ENCODE measurements at regions not wholly inside any gene's neighbourhood (a gene's known extent, or its start where the extent isn't known, plus 50 kb on each side); places are given as distances from the start of the nearest gene placed in this dataset.
A peak's percentile ranks its signal among the peaks of the same experiment; 100 is the strongest.

DNA sequence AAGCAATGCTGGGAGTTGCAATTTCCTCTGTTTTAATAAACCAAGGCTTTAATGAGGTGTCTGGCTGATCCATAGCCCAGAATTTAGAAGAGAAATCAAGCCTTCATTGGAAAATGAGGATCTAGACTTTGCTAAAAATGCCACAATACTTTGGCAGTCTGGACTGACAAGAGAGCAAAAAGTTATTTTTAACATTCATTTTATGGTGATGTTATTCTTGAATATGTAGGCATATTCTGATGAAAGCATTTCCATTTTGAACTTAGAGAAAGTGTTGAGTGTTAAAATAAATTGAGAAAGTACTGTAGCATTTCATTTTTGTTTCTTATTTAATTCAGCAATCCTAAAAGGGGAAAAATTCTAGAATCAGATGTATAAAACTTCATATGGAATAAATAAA lies 151.8 kb upstream of the HNMT start:
- TF ChIP-seq, protein P1, sequence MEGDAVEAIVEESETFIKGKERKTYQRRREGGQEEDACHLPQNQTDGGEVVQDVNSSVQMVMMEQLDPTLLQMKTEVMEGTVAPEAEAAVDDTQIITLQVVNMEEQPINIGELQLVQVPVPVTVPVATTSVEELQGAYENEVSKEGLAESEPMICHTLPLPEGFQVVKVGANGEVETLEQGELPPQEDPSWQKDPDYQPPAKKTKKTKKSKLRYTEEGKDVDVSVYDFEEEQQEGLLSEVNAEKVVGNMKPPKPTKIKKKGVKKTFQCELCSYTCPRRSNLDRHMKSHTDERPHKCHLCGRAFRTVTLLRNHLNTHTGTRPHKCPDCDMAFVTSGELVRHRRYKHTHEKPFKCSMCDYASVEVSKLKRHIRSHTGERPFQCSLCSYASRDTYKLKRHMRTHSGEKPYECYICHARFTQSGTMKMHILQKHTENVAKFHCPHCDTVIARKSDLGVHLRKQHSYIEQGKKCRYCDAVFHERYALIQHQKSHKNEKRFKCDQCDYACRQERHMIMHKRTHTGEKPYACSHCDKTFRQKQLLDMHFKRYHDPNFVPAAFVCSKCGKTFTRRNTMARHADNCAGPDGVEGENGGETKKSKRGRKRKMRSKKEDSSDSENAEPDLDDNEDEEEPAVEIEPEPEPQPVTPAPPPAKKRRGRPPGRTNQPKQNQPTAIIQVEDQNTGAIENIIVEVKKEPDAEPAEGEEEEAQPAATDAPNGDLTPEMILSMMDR (IDR thresholded peaks at IDR 0.05; ENCODE audit: extremely low read depth, insufficient read depth, missing control alignments), result no peak
- no peak for DNase-seq (ENCODE audit: low spot score)
- in situ Hi-C loops (cut with MboI; ENCODE audit: low pct_unique_long_range_greater_than_20kb, low sequenced_read_pairs, unreplicated experiment), result no loop called here

DNA sequence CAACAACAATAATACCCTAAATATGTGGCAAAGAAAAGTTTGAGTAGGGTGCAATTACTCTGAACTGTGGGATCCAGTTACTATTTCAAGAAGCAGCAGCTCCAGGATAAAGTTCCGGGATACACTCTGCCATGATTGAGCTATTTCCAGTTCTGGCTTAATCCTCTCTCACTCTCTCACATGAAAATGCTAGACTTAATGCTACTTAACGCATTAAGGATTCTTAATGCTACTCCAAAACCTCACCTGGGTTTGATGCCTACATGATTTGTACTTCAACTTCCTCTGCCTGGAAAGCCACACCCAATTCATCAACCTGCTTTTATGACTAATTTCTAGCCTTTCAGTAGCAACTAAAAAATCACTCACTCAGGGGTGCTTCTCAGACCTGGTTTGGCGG lies 151.1 kb upstream of the HNMT start:
- in situ Hi-C loops (cut with MboI; ENCODE audit: low pct_unique_long_range_greater_than_20kb, low sequenced_read_pairs, unreplicated experiment), result no loop called here
- TF ChIP-seq, protein P1 (IDR thresholded peaks at IDR 0.05; ENCODE audit: extremely low read depth, insufficient read depth, missing control alignments), result no peak

DNA sequence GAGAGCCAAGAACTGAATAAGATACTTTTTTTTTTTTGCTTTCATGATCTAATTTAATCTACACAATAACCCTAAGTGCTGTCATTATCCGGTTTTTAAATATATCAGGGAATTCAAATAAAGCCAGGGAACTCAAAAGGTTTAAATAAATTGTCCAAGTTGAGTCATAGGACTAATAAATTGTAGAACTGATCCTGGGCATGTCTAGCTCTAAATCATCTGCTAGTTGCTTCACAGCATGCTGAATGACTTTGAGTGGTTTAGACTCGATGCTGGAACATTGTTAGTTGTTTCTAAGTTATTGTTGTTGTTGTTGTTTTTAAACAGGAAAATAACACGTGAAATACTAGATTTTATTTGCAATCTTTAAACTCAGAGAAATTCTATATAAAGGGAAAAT lies 147.2 kb upstream of the HNMT start:
- TF ChIP-seq, protein P1 (IDR thresholded peaks at IDR 0.05; ENCODE audit: extremely low read depth, insufficient read depth, missing control alignments), result no peak
- no peak for DNase-seq (ENCODE audit: low spot score)
- in situ Hi-C loops (cut with MboI; ENCODE audit: low pct_unique_long_range_greater_than_20kb, low sequenced_read_pairs, unreplicated experiment), result no loop called here

More for the DNA sequence above, 151.1 kb upstream of the HNMT start:
- DNase-seq (ENCODE audit: low spot score), result no peak

DNA sequence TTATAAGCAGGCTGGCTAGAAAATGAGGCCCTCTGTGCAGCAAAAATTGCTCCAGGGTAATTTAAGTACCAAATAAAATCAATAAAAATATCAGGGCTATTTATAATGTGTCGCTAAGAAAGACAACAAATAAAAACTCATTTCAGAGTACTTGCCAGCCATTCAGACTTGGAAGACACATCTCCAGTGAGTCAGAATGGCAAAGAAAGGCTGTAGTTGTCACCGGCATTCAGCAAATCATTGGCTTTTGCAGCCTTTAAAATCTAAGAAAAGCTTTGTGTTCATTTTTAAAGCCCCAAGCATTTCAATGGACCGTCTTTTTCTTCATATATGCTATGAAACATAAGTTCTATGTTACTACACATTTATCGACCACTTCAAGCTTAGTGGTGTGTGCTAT lies 141.1 kb upstream of the HNMT start:
- in situ Hi-C loops (cut with MboI; ENCODE audit: low pct_unique_long_range_greater_than_20kb, low sequenced_read_pairs, unreplicated experiment), result no loop called here
- no peak for DNase-seq (ENCODE audit: low spot score)
- TF ChIP-seq, protein P1 (IDR thresholded peaks at IDR 0.05; ENCODE audit: extremely low read depth, insufficient read depth, missing control alignments), result no peak

DNA sequence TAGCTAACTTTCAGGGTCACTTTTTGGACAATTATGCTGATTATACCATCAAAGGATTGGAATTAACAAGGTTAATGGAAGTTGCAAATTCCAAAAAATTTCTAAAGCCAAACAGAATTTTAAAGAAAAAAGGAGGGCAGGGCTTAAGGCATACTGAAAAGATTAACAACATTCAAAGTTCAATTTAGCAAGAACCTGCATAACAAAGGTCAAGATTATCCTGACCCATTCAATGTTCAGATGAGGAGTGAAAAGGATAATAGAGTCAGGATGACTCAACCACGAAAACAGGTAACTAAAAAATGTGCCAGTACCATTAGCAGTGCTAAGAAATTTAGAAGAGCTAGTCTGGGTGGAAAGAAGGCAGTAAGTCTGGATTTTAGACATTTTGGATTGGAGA lies 139.8 kb upstream of the HNMT start:
- TF ChIP-seq, protein P1 (IDR thresholded peaks at IDR 0.05; ENCODE audit: extremely low read depth, insufficient read depth, missing control alignments), result no peak
- no peak for DNase-seq (ENCODE audit: low spot score)
- in situ Hi-C loops (cut with MboI; ENCODE audit: low pct_unique_long_range_greater_than_20kb, low sequenced_read_pairs, unreplicated experiment), result no loop called here

DNA sequence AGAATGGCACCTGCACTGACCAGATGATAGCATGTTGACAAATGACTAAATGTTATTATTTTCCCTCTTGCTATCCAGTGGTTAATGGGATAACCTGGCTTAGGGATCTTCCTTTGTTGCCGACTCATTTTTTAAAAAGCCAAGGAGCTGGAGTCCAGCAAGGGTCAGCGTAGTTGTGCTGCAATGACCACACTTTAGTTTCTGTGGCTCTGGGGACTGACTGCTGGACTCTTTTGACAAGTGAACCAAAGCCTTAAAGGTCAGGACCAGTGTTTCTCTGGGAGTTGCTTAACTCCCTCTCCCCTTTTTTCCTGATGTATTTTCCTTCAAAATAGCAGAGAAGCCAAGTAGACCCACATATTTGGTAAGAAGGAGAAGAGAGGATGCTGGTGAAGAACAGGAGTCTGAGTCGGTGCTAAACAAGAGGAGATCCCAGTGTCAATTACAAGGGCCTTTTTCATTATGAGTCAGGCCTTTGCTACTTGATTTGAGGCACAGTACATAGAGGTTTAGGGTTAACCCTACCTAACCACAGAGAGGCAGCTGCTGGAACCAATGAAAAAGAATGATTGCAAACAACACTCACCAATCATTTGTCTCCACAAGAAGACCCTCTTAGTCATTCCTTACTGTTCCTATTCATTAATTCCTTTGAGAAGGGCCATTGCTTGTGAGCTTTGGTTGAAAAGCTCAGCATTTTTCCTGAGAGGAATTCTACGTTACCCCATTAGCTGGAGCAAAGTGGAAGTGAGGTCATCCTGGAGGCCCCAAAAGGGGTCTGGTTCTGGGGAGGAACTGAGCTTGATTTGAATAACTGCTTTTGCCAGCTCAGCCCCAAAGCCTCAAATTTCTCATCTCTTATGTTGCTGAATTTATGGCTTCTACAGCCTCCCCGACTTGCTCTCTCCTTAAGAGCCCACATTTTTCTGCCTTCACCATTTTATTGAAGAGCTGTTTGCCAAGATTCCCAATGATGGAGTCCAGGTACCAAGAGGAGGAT lies 137.6 kb upstream of the HNMT start:
- peak; percentile 16 for DNase-seq (ENCODE audit: low spot score)
- in situ Hi-C loops (cut with MboI; ENCODE audit: low pct_unique_long_range_greater_than_20kb, low sequenced_read_pairs, unreplicated experiment), result loop anchor here (25.0 kb wide), 1 partner anchor 364 kb away; no protein-coding TSS in a partner anchor
- TF ChIP-seq, protein P1 (IDR thresholded peaks at IDR 0.05; ENCODE audit: extremely low read depth, insufficient read depth, missing control alignments), result no peak
